DND-41 (cell line): ENCODE measurements at regions not wholly inside any gene's neighbourhood (a gene's known extent, or its start where the extent isn't known, plus 50 kb on each side); places are given as distances from the start of the nearest gene placed in this dataset.

ENCODE experiments used
- ATAC-seq: fragments of 200-7000 bp; cut with Tn5 transposase; 3 replicates; pipeline ENCODE4 v1.9.1; 2021; ENCODE audit warnings: low read depth; ENCODE audit not compliant: insufficient read depth
- DNase-seq: peaks from one replicate; pipeline ENCODE4 v3.0.0-alpha.2; 2020
- H2AFZ ChIP-seq: 2 replicates; pipeline ENCODE4 v1.6.0; 2012; ENCODE audit warnings: low read depth, low read length
- H3K27ac ChIP-seq: 2 replicates; pipeline ENCODE4 v1.5.1; 2012; ENCODE audit warnings: low read length, inconsistent platforms
- H3K27me3 ChIP-seq: fragments of 200-600 bp; sonication (generic); 2 replicates; pipeline ENCODE4 v1.6.0; 2012; ENCODE audit warnings: low read length, mild to moderate bottlenecking, inconsistent platforms; ENCODE audit not compliant: insufficient read depth, poor library complexity
- H3K36me3 ChIP-seq: 2 replicates; pipeline ENCODE4 v1.5.1; 2012; ENCODE audit warnings: low read length, inconsistent platforms; ENCODE audit not compliant: insufficient read depth
- H3K4me1 ChIP-seq: 2 replicates; pipeline ENCODE4 v1.5.1; 2012; ENCODE audit warnings: mild to moderate bottlenecking, low read length; ENCODE audit not compliant: insufficient read depth
- H3K4me2 ChIP-seq: 2 replicates; pipeline ENCODE4 v1.6.0; 2012; ENCODE audit warnings: mild to moderate bottlenecking, moderate library complexity, low read length, inconsistent platforms; ENCODE audit not compliant: insufficient read depth
- H3K4me3 ChIP-seq, 2 experiments: fragments of 200-600 bp in 1 of 2; shearing (Covaris generic) in 1 of 2; 2 replicates each; pipeline ENCODE4 v1.5.1; 2012 to 2016; ENCODE audit warnings: inconsistent platforms in 2 of 2, low read length in 2 of 2, mild to moderate bottlenecking in 2 of 2, low read depth in 1 of 2, moderate library complexity in 1 of 2
- H3K79me2 ChIP-seq: 2 replicates; pipeline ENCODE4 v1.6.0; 2012; ENCODE audit warnings: low read length, inconsistent platforms; ENCODE audit not compliant: insufficient read depth
- H3K9ac ChIP-seq: 2 replicates; pipeline ENCODE4 v1.6.0; 2012; ENCODE audit warnings: low read depth, mild to moderate bottlenecking, inconsistent platforms, low read length, moderate library complexity
- H3K9me3 ChIP-seq: 2 replicates; pipeline ENCODE4 v1.5.1; 2012; ENCODE audit warnings: low read length, moderate library complexity, mild to moderate bottlenecking, inconsistent platforms; ENCODE audit not compliant: insufficient read depth, severe bottlenecking
- H4K20me1 ChIP-seq: 2 replicates; pipeline ENCODE4 v1.6.0; 2012; ENCODE audit warnings: low read length; ENCODE audit not compliant: insufficient read depth
- CTCF ChIP-seq: IDR thresholded peaks from 2 replicates; pipeline ENCODE4 v1.5.1; 2012; ENCODE audit warnings: borderline replicate concordance, low read length, moderate library complexity, mild to moderate bottlenecking; ENCODE audit not compliant: poor library complexity, severe bottlenecking; ENCODE audit errors: extremely low read depth
- EZH2 ChIP-seq: IDR thresholded peaks from 3 replicates; pipeline ENCODE4 v1.6.1; 2012; ENCODE audit warnings: borderline replicate concordance, low read depth, mild to moderate bottlenecking, moderate library complexity, low read length, inconsistent platforms; ENCODE audit not compliant: severe bottlenecking

GRCh38 chr10:69736886-69737641, 64.6 kb upstream of the COL13A1 start:
- Histone ChIP-seq H3K4me1 (peaks cover 13% of the 10 kb centered on the region), H3K4me2 (no peak overlapping the region), H3K79me2 (no peaks in the 10 kb centered on the region), H4K20me1 (peaks cover 10% of the 10 kb centered on the region; the same call in 1 of the 2 replicates), H3K36me3 (no peaks in the 10 kb centered on the region), H3K27me3 (peaks cover 14% of the 10 kb centered on the region), H3K4me3 (no peak overlapping the region), H3K27ac (no peak overlapping the region), H2AFZ (no peak overlapping the region), H3K9me3 (no peaks in the 10 kb centered on the region), H3K9ac (no peak overlapping the region)
- no peak for TF ChIP-seq CTCF
- no peak for TF ChIP-seq EZH2
- no peak for DNase-seq
- no peak for ATAC-seq

- no peak overlapping the region for H2AFZ ChIP-seq
- no peaks in the 10 kb centered on the region for H3K36me3 ChIP-seq
- peaks cover 18% of the 10 kb centered on the region for H3K27me3 ChIP-seq
- no peak for DNase-seq
- ATAC-seq: no peak
- no peaks in the 10 kb centered on the region for H3K9me3 ChIP-seq
- no peaks in the 10 kb centered on the region for H3K79me2 ChIP-seq
- no peak overlapping the region for H3K27ac ChIP-seq
- H3K9ac ChIP-seq: no peak overlapping the region
- H4K20me1 ChIP-seq: peaks cover 10% of the 10 kb centered on the region; the same call in 1 of the 2 replicates
- H3K4me3 ChIP-seq: no peak overlapping the region
- peaks cover 13% of the 10 kb centered on the region for H3K4me1 ChIP-seq
- TF ChIP-seq EZH2 (no peak), CTCF (no peak)
- no peak overlapping the region for H3K4me2 ChIP-seq
Measured at GRCh38 chr10:69738071-69738470, 63.6 kb upstream of the COL13A1 start.

GRCh38 chr10:69738858-69739435, 62.8 kb upstream of the COL13A1 start:
- no peak overlapping the region for H3K4me3 ChIP-seq
- no peaks in the 10 kb centered on the region for H3K79me2 ChIP-seq
- TF ChIP-seq CTCF (no peak), EZH2 (no peak)
- H4K20me1 ChIP-seq: peaks cover 10% of the 10 kb centered on the region; the same call in 1 of the 2 replicates
- H3K9ac ChIP-seq: no peak overlapping the region
- no peak overlapping the region for H3K4me2 ChIP-seq
- peaks cover 13% of the 10 kb centered on the region for H3K4me1 ChIP-seq
- H3K27ac ChIP-seq: no peak overlapping the region
- DNase-seq (no peak), ATAC-seq (no peak)
- peaks cover 21% of the 10 kb centered on the region for H3K27me3 ChIP-seq
- no peaks in the 10 kb centered on the region for H3K36me3 ChIP-seq
- H2AFZ ChIP-seq: no peak overlapping the region
- H3K9me3 ChIP-seq: no peaks in the 10 kb centered on the region
